ENCODE measurements at regions not wholly inside any gene's neighbourhood (a gene's known extent, or its start where the extent isn't known, plus 50 kb on each side); places are given as distances from the start of the nearest gene placed in this dataset.
"Not testable (repeated sequence)": the region's sequence is repeated elsewhere in the genome, so short reads cannot be mapped to it uniquely, and the experiment has no call there.

GRCh38 chr13:87124785-87125074, 546.4 kb upstream of the SLITRK5 start:
- DNase-seq, result no peak

GRCh38 chr13:87128036-87128435, 543.1 kb upstream of the SLITRK5 start:
- no peak for DNase-seq

DNA sequence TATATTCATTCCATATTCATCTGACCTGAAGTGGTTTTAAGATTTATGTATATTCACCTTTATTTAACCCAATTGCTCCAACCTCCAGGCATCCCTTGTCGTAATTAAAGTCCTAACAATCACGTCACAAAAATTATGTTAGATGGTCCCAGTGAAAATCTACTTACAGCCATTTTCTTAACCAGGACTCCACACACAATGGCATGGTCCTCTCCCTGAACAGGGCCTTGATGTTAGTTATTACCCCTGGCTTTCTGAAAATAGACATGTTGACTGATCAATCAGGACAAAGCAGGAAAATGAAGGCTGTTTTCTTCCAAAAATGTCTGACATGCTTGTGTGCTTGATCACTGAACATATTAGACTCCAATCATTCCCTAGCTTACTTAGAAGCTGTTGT, 542.7 kb upstream of the SLITRK5 start:
- DNase-seq, result no peak

DNA sequence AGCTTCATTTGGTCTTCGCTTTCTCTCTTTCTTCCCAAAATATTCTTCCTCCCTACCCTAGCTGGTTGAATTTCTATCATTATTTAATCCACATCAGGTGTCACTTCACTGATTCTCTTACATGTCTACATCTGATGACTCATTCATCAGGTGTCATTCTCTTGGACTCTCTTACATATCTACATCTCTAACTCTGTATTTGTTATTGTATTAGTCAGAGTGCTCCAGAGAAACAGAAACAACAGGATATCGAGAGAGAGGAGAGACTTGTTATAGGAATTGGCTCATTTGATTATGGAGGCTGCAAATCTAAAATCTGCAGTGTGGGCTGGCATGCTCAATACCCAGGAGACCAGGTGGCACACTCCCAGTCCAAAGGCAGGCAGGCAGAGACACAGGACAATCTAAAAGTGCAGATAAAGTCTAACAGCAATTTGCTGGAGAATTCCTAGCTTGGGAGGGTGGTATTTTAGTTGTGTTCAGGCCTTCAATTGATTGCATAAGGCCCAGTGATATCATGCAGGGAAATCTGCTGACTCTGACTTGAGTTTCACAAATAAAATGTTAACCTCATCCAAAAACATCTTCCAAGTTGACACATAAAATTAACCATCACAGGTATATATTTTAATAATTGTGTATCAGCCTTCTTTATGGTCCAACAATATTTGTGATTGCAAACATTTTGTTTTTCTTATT, 541.4 kb upstream of the SLITRK5 start:
- DNase-seq, result no peak

DNA sequence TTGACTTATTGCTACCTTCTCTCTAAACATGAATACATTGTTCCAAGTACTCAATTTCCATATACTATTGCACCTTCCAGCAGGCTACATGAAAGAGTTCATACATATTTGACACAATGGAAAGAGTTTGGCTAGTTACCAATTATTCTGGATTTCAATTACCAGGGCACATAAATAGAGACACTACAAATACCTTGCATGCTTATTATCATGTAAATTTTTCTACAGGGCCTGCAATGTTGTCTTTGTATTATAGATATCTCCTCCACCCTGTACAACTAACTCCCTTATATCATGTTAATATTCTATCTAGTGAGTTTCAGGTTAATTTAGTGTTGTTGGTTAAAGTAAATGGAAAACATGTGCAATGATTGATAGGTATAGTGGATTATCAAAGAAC, 540.7 kb upstream of the SLITRK5 start:
- DNase-seq, result no peak

DNA sequence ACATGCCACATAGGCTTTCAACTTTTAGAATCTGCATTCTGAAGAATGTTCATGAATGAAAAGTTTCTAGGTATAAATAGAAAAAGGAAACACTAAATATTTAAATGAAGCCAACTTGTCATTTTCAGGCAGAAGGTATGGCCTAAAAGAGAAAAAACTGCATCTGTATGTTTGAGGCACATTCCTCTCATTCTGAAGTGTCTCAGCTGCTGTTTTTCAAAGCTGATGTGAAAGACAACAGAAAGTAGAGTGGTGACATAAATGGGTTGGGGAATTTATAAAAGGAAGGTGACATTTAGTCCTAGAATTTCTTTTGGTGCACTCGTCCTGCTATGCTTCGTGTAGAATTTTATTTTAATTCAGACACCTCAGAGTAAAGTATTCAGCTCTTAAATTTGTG, 539.6 kb upstream of the SLITRK5 start:
- DNase-seq, result no peak

DNA sequence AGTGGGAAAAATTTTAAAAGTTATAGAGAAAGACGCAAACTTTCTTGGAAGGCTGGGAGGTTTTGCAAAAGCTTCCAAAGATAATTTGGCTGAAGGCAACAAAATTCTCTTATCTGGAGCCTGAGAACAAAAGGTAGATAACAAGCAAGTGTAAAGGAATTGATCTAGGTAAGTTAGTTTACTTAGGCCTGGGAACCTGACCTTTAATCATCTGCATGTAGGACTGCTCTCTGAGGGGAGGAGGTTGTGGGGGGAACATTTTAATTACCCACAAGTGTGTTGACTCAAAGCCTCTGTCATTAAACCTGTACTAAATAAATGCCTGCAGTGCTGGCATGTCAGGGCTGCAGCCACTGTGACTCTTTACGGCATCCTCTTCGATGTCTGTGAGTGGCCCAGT, 532.3 kb upstream of the SLITRK5 start:
- DNase-seq, result no peak

- DNase-seq, result no peak
Measured at GRCh38 chr13:87147076-87147475, 524.1 kb upstream of the SLITRK5 start.

DNA sequence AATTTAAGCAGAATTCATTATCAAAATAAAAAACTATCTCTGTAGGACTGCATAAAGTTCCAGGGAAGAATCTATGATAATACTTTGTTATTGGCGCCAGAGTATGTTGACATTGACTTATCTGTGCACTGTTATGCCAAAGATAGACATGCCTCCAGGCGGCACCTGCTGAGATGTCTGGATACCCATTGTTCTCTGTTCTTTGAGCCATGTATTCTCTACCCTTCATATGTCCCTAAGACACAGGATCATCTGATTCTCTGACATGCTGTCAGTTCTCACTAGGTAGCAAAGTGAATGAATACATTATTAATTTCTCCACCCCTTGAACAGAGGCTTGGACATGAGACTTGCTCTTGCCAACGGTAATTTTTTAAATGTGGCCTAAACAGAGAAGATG, 517.8 kb upstream of the SLITRK5 start:
- DNase-seq, result no peak

- DNase-seq, result no peak
Measured at GRCh38 chr13:87166348-87166747, 504.8 kb upstream of the SLITRK5 start.

- DNase-seq, result no peak
Measured at GRCh38 chr13:87168390-87168789, 502.8 kb upstream of the SLITRK5 start.

GRCh38 chr13:87169337-87169736, 501.8 kb upstream of the SLITRK5 start:
- no peak for DNase-seq

GRCh38 chr13:87172166-87172835, 498.9 kb upstream of the SLITRK5 start:
- DNase-seq, result no peak

DNA sequence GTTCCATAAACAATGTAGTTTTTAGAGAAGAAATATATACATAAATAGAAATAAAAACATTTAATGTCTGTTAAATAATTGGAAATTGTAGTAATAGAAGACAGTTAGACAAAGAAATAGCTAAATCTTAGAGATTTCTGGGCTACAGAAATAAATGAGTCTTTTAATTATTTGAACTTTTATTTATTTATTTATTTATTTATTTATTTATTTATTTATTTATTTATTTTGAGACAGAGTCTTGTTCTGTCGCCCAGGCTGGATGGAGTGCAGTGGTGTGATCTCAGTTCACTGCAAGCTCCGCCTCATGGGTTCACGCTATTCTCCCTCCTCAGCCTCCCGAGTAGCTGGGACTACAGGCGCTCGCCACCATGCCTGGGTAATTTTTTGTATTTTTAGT, 486.0 kb upstream of the SLITRK5 start:
- not testable (repeated sequence) for DNase-seq

DNA sequence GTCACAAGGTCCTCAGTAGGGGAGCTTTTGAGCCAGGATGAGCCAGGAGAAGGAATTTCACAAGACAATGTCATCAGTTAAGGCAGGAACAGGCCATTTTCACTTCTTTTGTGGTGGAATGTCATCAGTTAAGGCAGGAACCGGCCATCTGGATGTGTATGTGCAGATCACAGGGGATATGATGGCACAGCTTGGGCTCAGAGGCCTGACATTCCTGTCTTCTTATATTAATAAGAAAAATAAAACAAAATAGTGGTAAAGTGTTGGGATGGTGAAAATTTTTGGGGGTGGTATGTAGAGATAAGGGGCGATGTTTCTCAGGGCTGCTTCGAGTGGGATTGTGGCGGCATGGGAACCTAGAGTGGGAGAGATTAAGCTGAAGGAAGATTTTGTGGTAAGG, 484.5 kb upstream of the SLITRK5 start:
- not testable (repeated sequence) for DNase-seq

GRCh38 chr13:87191485-87191884, 479.7 kb upstream of the SLITRK5 start:
- not testable (repeated sequence) for DNase-seq

DNA sequence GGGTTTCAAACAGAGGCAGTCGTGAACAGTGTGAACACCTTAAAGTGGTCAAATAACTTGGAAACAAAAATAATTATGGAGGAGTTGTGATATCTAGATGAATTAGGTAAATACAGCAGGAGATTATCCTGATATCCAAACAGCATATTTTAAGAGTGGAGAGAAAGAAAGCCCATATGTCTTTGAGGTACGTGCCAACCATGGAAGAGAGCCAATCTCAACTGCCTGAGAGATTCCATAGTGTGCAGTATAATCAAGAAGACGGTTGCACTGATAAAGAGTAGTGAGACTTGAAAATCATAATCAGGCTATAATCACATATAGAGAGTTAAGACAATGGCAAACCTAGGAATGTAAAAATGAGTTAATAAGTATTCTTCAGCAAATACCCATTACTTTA, 472.8 kb upstream of the SLITRK5 start:
- DNase-seq, result no peak

- no peak for DNase-seq
Measured at GRCh38 chr13:87206708-87207107, 464.5 kb upstream of the SLITRK5 start.

DNA sequence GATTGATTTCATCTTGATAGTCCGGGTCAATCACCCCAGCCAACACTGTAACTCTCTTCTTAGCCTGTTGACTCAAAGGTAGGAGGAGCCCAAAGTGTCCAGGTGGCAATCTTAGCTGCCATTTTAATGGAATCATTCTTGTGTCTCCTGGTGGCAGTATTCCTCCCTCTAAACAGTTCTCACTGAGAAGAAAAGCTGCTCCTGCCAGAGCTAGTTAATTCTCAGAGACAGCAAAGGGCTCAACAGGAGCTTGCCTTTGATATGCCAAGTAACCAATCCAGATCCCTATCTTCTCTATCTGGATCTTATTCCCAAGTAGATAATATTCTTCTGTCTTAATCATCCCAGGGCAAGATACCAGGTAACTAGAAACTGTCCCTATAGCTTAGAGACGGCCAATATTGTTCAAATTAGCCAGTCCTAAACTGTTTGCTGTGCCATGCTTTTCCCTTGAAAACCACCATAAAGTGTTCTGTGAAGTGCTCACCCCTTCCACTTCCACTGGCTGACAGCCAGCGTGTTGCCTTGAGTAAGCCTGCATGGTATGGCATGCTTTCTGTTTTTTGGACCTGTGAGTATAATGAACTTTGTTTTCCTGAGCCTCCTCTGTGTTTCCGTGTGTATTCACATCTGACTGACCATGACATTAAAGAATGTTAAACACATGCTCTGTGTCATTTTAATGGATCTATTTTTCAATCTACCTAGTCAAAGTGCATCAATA, 463.7 kb upstream of the SLITRK5 start:
- DNase-seq, result no peak

DNA sequence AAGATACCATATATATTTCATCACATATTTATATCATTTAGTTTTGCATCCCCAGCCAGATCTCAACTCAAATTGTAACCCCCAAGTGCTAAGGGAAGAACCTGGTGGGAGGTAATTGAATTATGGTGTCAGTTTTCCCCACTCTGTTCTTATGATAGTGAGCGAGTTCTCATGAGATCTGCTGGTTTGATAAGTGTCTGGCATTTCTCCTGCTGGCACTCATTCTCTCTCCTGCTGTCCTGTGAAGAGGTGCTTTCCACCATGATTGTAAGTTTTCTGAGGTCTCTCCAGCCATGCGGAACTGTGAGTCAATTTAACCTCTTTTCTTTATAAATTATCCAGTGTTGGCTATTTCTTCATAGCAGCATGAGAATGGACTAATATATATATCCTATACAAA, 462.5 kb upstream of the SLITRK5 start:
- DNase-seq, result no peak

- peak; percentile 50 for DNase-seq
Measured at GRCh38 chr13:87234981-87235380, 436.2 kb upstream of the SLITRK5 start.

GRCh38 chr13:87235621-87236020, 435.6 kb upstream of the SLITRK5 start:
- DNase-seq, result no peak

- DNase-seq, result no peak
Measured at GRCh38 chr13:87244256-87244890, 426.8 kb upstream of the SLITRK5 start.

DNA sequence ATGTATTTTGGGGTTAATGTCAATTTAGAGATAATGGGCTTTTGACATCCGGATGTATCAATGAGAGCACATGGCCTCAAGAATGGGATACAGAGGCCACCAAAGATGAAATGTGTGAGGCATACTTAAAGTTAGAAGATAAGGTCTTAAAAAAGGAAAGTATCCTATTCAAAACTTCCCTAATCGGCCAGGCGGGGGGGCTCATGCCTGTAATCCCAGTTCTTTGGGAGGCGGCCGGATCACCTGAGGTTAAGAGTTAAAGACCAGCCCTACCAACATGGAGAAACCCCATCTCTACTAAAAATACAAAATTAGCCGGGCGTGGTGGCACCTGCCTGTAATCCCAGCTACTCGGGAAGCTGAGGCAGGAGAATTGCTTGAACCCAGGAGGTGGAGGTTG, 421.3 kb upstream of the SLITRK5 start:
- not testable (repeated sequence) for DNase-seq

Measured in right forelimb (tissue), 1 donor.